CD4-positive, CD25-positive, alpha-beta regulatory T cell (primary cell): ENCODE measurements at regions not wholly inside any gene's neighbourhood (a gene's known extent, or its start where the extent isn't known, plus 50 kb on each side); places are given as distances from the start of the nearest gene placed in this dataset.

ENCODE experiments used
- ATAC-seq, 2 donors: fragments of 150-1000 bp; cut with Tn5 transposase; one replicate each; pipeline ENCODE4 v1.10.0; 2021; ENCODE audit warnings: low read depth in 2 of 2, moderate number of reproducible peaks in 2 of 2, moderate library complexity in 1 of 2
- DNase-seq, 3 donors: peaks; one replicate each; pipeline versions ENCODE4 v3.0.0 to v3.0.0-alpha.2; 2012 to 2022; ENCODE audit warnings: mixed read lengths in 1 of 3
- H3K27ac ChIP-seq: one replicate; pipeline ENCODE4 v1.7.0; 2013; ENCODE audit warnings: mild to moderate bottlenecking, low read length; ENCODE audit not compliant: insufficient read depth, poor library complexity, severe bottlenecking
- H3K27me3 ChIP-seq: one replicate; pipeline ENCODE4 v1.7.0; 2013; ENCODE audit warnings: low read length; ENCODE audit not compliant: control insufficient read depth, insufficient read depth
- H3K36me3 ChIP-seq: one replicate; pipeline ENCODE4 v1.7.0; 2013; ENCODE audit warnings: mild to moderate bottlenecking, low read length, moderate library complexity; ENCODE audit not compliant: control insufficient read depth, insufficient read depth
- H3K4me1 ChIP-seq: 2 replicates; pipeline ENCODE4 v1.7.0; 2013; ENCODE audit warnings: mild to moderate bottlenecking, low read length; ENCODE audit not compliant: insufficient read depth, control insufficient read depth, poor library complexity, severe bottlenecking
- H3K4me3 ChIP-seq: one replicate; pipeline ENCODE4 v1.7.0; 2013; ENCODE audit warnings: low read depth, mild to moderate bottlenecking, low read length, moderate library complexity
- H3K9me3 ChIP-seq, 2 experiments: 1 replicate in 1 of 2; 2 replicates in 1 of 2; pipeline ENCODE4 v1.7.0; 2013; ENCODE audit warnings: low read length in 2 of 2, mild to moderate bottlenecking in 1 of 2, moderate library complexity in 1 of 2; ENCODE audit not compliant: control insufficient read depth in 2 of 2
- H3K27ac Mint-ChIP-seq, 3 donors: one replicate each; pipeline ENCODE4 v1.8.0; 2020 to 2022; ENCODE audit warnings: mild to moderate bottlenecking in 3 of 3, mixed read lengths in 3 of 3, moderate library complexity in 2 of 3
- H3K27me3 Mint-ChIP-seq: one replicate; pipeline ENCODE4 v1.8.0; 2022; ENCODE audit warnings: mild to moderate bottlenecking, mixed read lengths
- H3K36me3 Mint-ChIP-seq: one replicate; pipeline ENCODE4 v1.8.0; 2020; ENCODE audit warnings: mixed read lengths
- H3K4me1 Mint-ChIP-seq, 4 donors: one replicate each; pipeline ENCODE4 v1.8.0; 2020 to 2022; ENCODE audit warnings: mixed read lengths in 4 of 4, mild to moderate bottlenecking in 1 of 4
- H3K4me3 Mint-ChIP-seq, 4 donors: one replicate each; pipeline ENCODE4 v1.8.0; 2020 to 2022; ENCODE audit warnings: mild to moderate bottlenecking in 4 of 4, mixed read lengths in 4 of 4, moderate library complexity in 3 of 4
- H3K9me3 Mint-ChIP-seq, 7 donors: one replicate each; pipeline ENCODE4 v1.8.0; 2020 to 2022; ENCODE audit warnings: mixed read lengths in 7 of 7, mild to moderate bottlenecking in 3 of 7, moderate library complexity in 2 of 7

DNA sequence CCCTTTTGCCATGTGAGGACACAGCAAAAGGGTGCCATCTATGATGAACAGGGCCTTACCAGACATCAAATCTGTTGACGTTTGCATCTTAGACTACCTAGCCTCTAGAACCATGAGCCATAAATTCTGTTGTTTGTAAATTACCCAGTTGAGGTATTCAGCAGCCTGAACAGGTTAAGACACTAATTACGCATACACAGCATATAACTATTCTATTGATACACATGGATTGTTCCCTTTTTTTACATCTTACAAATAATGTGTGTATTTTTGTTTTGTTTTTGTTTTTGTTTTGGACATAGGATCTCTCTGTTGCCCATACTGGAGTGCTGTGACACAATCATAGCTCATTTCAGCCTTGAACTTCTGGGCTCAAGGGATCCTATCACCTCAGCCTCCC lies 255.5 kb downstream of the OPA1 start:
- Mint-ChIP-seq H3K9me3 (peaks cover 0 to 2% (median 2%) of the 10 kb centered on the region in 7 donors), H3K4me1 (no peaks in the 10 kb centered on the region), H3K36me3 (no peaks in the 10 kb centered on the region), H3K4me3 (no peak overlapping the region), H3K27me3 (peaks cover 20% of the 10 kb centered on the region), H3K27ac (no peak overlapping the region)
- no peak overlapping the region for H3K4me3 ChIP-seq
- H3K36me3 ChIP-seq = no peaks in the 10 kb centered on the region
- DNase-seq (no peak), ATAC-seq (no peak)
- no peaks in the 10 kb centered on the region for H3K27me3 ChIP-seq
- no peaks in the 10 kb centered on the region for H3K4me1 ChIP-seq
- H3K27ac ChIP-seq = no peak overlapping the region
- no peaks in the 10 kb centered on the region for H3K9me3 ChIP-seq

DNA sequence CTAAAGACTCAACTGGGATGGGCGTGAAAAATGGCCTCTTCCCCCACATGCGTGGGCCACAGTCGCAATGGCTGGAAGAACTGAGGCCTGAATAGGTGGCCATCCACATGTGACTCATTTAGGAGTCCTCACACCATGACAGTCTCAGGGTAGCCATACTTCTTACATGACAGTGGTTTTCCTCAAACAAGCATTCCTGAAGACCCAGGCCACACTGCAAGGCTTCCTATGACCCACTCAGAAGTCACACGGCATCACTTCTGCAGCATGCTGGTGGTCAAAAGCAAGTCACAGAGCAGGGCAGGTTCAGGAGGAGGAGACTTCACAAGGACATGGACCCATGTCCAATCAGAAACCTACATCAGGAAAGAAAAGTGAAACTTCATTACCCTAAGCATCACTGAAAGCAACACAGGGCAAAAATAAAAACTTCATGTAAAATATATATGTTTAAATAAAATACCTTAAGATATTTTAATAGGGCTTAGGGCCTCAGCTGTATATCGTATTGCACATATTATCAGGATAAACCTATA lies 257.1 kb downstream of the OPA1 start:
- peaks cover 0 to 2% (median 0%) of the 10 kb centered on the region in 7 donors for H3K9me3 Mint-ChIP-seq
- peak in 1 of 3 donors; percentile 6 for DNase-seq
- ATAC-seq = no peak
- no peaks in the 10 kb centered on the region for H3K4me1 Mint-ChIP-seq
- no peaks in the 10 kb centered on the region for H3K27me3 ChIP-seq
- H3K4me3 Mint-ChIP-seq = no peak overlapping the region
- no peak overlapping the region for H3K4me3 ChIP-seq
- no peak overlapping the region for H3K27ac Mint-ChIP-seq
- no peaks in the 10 kb centered on the region for H3K9me3 ChIP-seq
- H3K4me1 ChIP-seq = no peaks in the 10 kb centered on the region
- no peaks in the 10 kb centered on the region for H3K36me3 Mint-ChIP-seq
- no peak overlapping the region for H3K27ac ChIP-seq
- H3K27me3 Mint-ChIP-seq = peaks cover 14% of the 10 kb centered on the region
- H3K36me3 ChIP-seq = no peaks in the 10 kb centered on the region

DNA sequence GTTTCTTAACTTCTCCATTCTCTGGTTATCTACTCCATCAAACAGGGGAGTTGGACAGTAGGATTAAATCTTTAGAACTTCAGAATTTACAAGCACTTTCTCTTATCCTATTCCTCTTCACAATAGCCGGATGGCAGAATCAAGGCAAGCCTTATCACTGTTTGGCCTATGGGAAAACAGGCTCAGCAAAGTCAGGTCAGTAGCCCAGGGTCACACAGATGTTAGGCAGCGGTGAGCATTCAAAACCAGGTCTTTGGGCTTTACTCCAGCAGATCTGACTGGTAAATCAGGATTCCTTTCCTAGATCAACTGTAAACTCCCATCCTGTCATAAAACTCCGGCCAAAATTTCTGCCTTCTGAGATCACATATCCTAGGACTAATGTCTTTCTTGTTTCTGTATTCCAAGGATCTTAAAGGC lies 258.4 kb downstream of the OPA1 start:
- no peak for DNase-seq
- Mint-ChIP-seq H3K27me3 (peaks cover 14% of the 10 kb centered on the region), H3K4me1 (no peaks in the 10 kb centered on the region), H3K27ac (no peak overlapping the region), H3K36me3 (no peaks in the 10 kb centered on the region), H3K4me3 (no peak overlapping the region), H3K9me3 (peaks cover 0 to 2% (median 0%) of the 10 kb centered on the region in 7 donors)
- no peak overlapping the region for H3K4me3 ChIP-seq
- no peaks in the 10 kb centered on the region for H3K4me1 ChIP-seq
- no peaks in the 10 kb centered on the region for H3K9me3 ChIP-seq
- H3K27ac ChIP-seq = no peak overlapping the region
- no peaks in the 10 kb centered on the region for H3K36me3 ChIP-seq
- H3K27me3 ChIP-seq = no peaks in the 10 kb centered on the region
- ATAC-seq = no peak

DNA sequence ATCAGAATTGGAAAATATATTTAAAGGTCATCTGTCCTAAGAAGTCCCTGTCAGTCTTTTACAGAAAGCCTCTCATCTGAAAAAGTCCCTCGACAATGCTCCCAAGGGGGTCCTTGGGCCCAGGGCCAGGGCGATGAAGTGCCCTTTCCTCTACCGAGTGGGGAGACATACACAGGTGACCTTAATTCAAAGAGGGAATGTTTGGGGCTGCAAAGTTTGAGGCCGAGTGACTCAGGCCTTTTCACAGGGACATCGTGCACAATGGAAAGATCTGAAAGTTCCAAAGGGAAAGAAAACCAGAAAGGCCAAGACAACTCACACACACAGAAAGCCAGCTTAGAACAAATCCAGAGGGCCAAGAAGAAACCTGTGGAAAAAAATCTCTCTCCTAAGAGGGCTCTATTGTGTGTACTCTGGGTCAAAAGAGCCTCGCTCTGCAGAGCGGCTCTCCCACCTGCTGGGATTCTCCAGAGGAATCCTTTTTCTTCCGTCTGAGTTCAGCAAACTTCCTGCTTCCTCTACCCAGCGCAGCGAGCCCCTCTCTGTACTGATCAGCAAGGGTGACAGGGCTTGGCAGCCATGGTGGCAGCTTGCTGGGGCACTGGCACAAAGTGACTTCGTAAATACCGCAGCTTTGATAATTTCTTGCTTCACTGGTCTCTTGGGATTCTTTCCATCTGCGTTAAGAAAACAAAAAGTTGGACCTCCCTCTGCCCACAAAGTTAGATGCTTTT lies 259.1 kb downstream of the OPA1 start:
- H3K9me3 Mint-ChIP-seq = peaks cover 0 to 2% (median 0%) of the 10 kb centered on the region in 7 donors
- no peak overlapping the region for H3K27ac Mint-ChIP-seq
- no peaks in the 10 kb centered on the region for H3K9me3 ChIP-seq
- no peaks in the 10 kb centered on the region for H3K4me1 ChIP-seq
- H3K4me3 ChIP-seq = no peak overlapping the region
- H3K4me3 Mint-ChIP-seq = no peak overlapping the region
- no peaks in the 10 kb centered on the region for H3K4me1 Mint-ChIP-seq
- ATAC-seq = no peak
- H3K27me3 ChIP-seq = no peaks in the 10 kb centered on the region
- no peaks in the 10 kb centered on the region for H3K36me3 ChIP-seq
- H3K36me3 Mint-ChIP-seq = no peaks in the 10 kb centered on the region
- DNase-seq = no peak
- H3K27ac ChIP-seq = no peak overlapping the region
- H3K27me3 Mint-ChIP-seq = peaks cover 9% of the 10 kb centered on the region

GRCh38 chr3:193852901-193853300 lies 259.9 kb downstream of the OPA1 start:
- no peak overlapping the region for H3K27ac ChIP-seq
- Mint-ChIP-seq H3K9me3 (no peaks in the 10 kb centered on the region), H3K4me1 (no peaks in the 10 kb centered on the region)

GRCh38 chr3:193853511-193854219 lies 260.7 kb downstream of the OPA1 start:
- H3K4me3 Mint-ChIP-seq = no peak overlapping the region
- H3K36me3 ChIP-seq = no peaks in the 10 kb centered on the region
- H3K27ac ChIP-seq = no peak overlapping the region
- H3K9me3 ChIP-seq = no peaks in the 10 kb centered on the region
- H3K9me3 Mint-ChIP-seq = no peaks in the 10 kb centered on the region
- peaks cover 4% of the 10 kb centered on the region for H3K27me3 Mint-ChIP-seq
- H3K27me3 ChIP-seq = no peaks in the 10 kb centered on the region
- ATAC-seq (no peak), DNase-seq (no peak)
- no peak overlapping the region for H3K27ac Mint-ChIP-seq
- H3K4me1 ChIP-seq = no peaks in the 10 kb centered on the region
- H3K4me3 ChIP-seq = no peak overlapping the region
- H3K4me1 Mint-ChIP-seq = no peaks in the 10 kb centered on the region
- no peaks in the 10 kb centered on the region for H3K36me3 Mint-ChIP-seq

More at GRCh38 chr3:193852901-193853300, 259.9 kb downstream of the OPA1 start:
- ATAC-seq (no peak), DNase-seq (no peak)
- no peak overlapping the region for H3K4me3 Mint-ChIP-seq
- no peaks in the 10 kb centered on the region for H3K27me3 ChIP-seq
- H3K9me3 ChIP-seq = no peaks in the 10 kb centered on the region
- H3K27me3 Mint-ChIP-seq = peaks cover 6% of the 10 kb centered on the region
- H3K36me3 ChIP-seq = no peaks in the 10 kb centered on the region
- H3K36me3 Mint-ChIP-seq = no peaks in the 10 kb centered on the region
- no peak overlapping the region for H3K4me3 ChIP-seq
- no peaks in the 10 kb centered on the region for H3K4me1 ChIP-seq
- no peak overlapping the region for H3K27ac Mint-ChIP-seq

GRCh38 chr3:193857996-193858395 lies 265.0 kb downstream of the OPA1 start:
- Mint-ChIP-seq H3K4me1 (no peaks in the 10 kb centered on the region), H3K27ac (no peak overlapping the region), H3K27me3 (peaks cover 6% of the 10 kb centered on the region), H3K4me3 (no peak overlapping the region), H3K9me3 (no peaks in the 10 kb centered on the region), H3K36me3 (no peaks in the 10 kb centered on the region)
- no peaks in the 10 kb centered on the region for H3K27me3 ChIP-seq
- H3K27ac ChIP-seq = no peak overlapping the region
- no peaks in the 10 kb centered on the region for H3K9me3 ChIP-seq
- no peak overlapping the region for H3K4me3 ChIP-seq
- H3K36me3 ChIP-seq = no peaks in the 10 kb centered on the region
- ATAC-seq = no peak
- DNase-seq = no peak
- no peaks in the 10 kb centered on the region for H3K4me1 ChIP-seq
